ENCODE measurements at regions not wholly inside any gene's neighbourhood (a gene's known extent, or its start where the extent isn't known, plus 50 kb on each side); places are given as distances from the start of the nearest gene placed in this dataset.

- Mint-ChIP-seq H3K27ac (no peak overlapping the region), H3K36me3 (no peaks in the 10 kb centered on the region), H3K4me3 (no peak overlapping the region), H3K4me1 (no peaks in the 10 kb centered on the region), H3K27me3 (ENCODE audit: low read depth in 3 of 3) (no peaks in the 10 kb centered on the region), H3K9me3 (peaks cover 0 to 3% (median 0%) of the 10 kb centered on the region in 7 donors)
- Histone ChIP-seq H3K9ac (ENCODE audit: insufficient read depth, low read length, poor library complexity, severe bottlenecking) (no peak overlapping the region), H3K4me1 (ENCODE audit: control insufficient read depth in 1 of 2, insufficient read depth in 2 of 2, low read length in 2 of 2) (no peaks in the 10 kb centered on the region), H3K4me2 (replicated peaks; ENCODE audit: extremely low read depth, low read length, poor library complexity, severe bottlenecking) (no peak overlapping the region), H3K4me3 (replicated peaks in 1 of 3; ENCODE audit: low read depth in 2 of 3, low read length in 3 of 3) (no peak overlapping the region), H3K27ac (ENCODE audit: low read depth in 1 of 2, low read length in 2 of 2) (no peak overlapping the region), H3K36me3 (replicated peaks in 1 of 2; ENCODE audit: control insufficient read depth in 1 of 2, insufficient read depth in 2 of 2, low read length in 2 of 2) (no peaks in the 10 kb centered on the region), H3K79me2 (ENCODE audit: insufficient read depth, low read length) (no peaks in the 10 kb centered on the region), H2AFZ (ENCODE audit: insufficient read depth, low read depth, low read length, poor library complexity, severe bottlenecking) (no peak overlapping the region), H3K9me3 (replicated peaks in 1 of 2; ENCODE audit: control insufficient read depth in 1 of 2, insufficient read depth in 1 of 2, low read length in 2 of 2) (no peaks in the 10 kb centered on the region), H3K27me3 (ENCODE audit: control insufficient read depth in 2 of 2, insufficient read depth in 2 of 2, low read length in 2 of 2) (no peaks in the 10 kb centered on the region), H4K20me1 (ENCODE audit: insufficient read depth, low read length) (no peaks in the 10 kb centered on the region)
- TF ChIP-seq, protein P1, sequence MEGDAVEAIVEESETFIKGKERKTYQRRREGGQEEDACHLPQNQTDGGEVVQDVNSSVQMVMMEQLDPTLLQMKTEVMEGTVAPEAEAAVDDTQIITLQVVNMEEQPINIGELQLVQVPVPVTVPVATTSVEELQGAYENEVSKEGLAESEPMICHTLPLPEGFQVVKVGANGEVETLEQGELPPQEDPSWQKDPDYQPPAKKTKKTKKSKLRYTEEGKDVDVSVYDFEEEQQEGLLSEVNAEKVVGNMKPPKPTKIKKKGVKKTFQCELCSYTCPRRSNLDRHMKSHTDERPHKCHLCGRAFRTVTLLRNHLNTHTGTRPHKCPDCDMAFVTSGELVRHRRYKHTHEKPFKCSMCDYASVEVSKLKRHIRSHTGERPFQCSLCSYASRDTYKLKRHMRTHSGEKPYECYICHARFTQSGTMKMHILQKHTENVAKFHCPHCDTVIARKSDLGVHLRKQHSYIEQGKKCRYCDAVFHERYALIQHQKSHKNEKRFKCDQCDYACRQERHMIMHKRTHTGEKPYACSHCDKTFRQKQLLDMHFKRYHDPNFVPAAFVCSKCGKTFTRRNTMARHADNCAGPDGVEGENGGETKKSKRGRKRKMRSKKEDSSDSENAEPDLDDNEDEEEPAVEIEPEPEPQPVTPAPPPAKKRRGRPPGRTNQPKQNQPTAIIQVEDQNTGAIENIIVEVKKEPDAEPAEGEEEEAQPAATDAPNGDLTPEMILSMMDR (IDR thresholded peaks at IDR 0.05): no peak
- intact Hi-C loops (cut with micrococcal nuclease): loop anchor here in 1 of 2 donors (5.0 kb wide), 1 partner anchor 451 kb away; no protein-coding TSS in a partner anchor
- WGBS (ENCODE audit: insufficient coverage): no CpG with 5 or more reads among the region's 1 CpG
- no peak for DNase-seq
Measured at GRCh38 chr5:96123418-96123817, 161.8 kb upstream of the ELL2 start.

DNA sequence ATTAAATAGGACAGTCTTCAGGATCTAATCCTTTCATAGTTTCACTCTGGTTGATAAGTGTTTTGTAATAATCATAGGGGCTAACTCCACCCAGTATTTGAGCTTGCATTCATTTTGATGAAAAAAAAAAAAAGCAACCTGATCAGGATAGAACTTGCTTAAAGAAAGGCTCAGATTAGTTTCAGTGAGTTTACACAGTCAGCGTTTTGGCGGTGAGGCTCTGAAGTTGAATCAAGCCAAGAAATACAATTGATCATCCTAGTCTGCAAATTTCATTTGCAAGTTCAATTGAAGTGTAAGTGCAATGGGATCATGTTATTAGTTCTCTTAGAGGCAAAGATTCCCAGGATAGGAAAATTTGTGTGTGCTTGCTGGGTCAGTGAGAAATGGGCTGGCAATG is 159.7 kb upstream of the ELL2 start:
- Mint-ChIP-seq H3K27me3 (ENCODE audit: low read depth in 3 of 3) (no peaks in the 10 kb centered on the region), H3K4me3 (no peak overlapping the region)
- no CpG with 5 or more reads among the region's 2 CpGs for WGBS (ENCODE audit: insufficient coverage)

More for the DNA sequence above, 159.7 kb upstream of the ELL2 start:
- Histone ChIP-seq H3K9ac (ENCODE audit: insufficient read depth, low read length, poor library complexity, severe bottlenecking) (no peak overlapping the region), H2AFZ (ENCODE audit: insufficient read depth, low read depth, low read length, poor library complexity, severe bottlenecking) (no peak overlapping the region), H3K27me3 (ENCODE audit: control insufficient read depth in 2 of 2, insufficient read depth in 2 of 2, low read length in 2 of 2) (no peaks in the 10 kb centered on the region), H3K4me3 (replicated peaks in 1 of 3; ENCODE audit: low read depth in 2 of 3, low read length in 3 of 3) (no peak overlapping the region), H3K79me2 (ENCODE audit: insufficient read depth, low read length) (no peaks in the 10 kb centered on the region), H3K4me2 (replicated peaks; ENCODE audit: extremely low read depth, low read length, poor library complexity, severe bottlenecking) (no peak overlapping the region), H3K27ac (ENCODE audit: low read depth in 1 of 2, low read length in 2 of 2) (no peak overlapping the region), H3K36me3 (replicated peaks in 1 of 2; ENCODE audit: control insufficient read depth in 1 of 2, insufficient read depth in 2 of 2, low read length in 2 of 2) (no peaks in the 10 kb centered on the region), H4K20me1 (ENCODE audit: insufficient read depth, low read length) (no peaks in the 10 kb centered on the region), H3K9me3 (replicated peaks in 1 of 2; ENCODE audit: control insufficient read depth in 1 of 2, insufficient read depth in 1 of 2, low read length in 2 of 2) (no peaks in the 10 kb centered on the region), H3K4me1 (ENCODE audit: control insufficient read depth in 1 of 2, insufficient read depth in 2 of 2, low read length in 2 of 2) (no peaks in the 10 kb centered on the region)
- intact Hi-C loops (cut with micrococcal nuclease): loop anchor here in 1 of 2 donors (5.0 kb wide), 1 partner anchor 449 kb away; no protein-coding TSS in a partner anchor
- DNase-seq: no peak
- peaks cover 0 to 3% (median 0%) of the 10 kb centered on the region in 7 donors for H3K9me3 Mint-ChIP-seq
- TF ChIP-seq, protein P1 (IDR thresholded peaks at IDR 0.05): no peak
- peaks cover 6% of the 10 kb centered on the region for H3K4me1 Mint-ChIP-seq
- no peak overlapping the region for H3K27ac Mint-ChIP-seq
- H3K36me3 Mint-ChIP-seq: no peaks in the 10 kb centered on the region
